Hypothalamus (tissue), 51 donors: ENCODE measurements at regions not wholly inside any gene's neighbourhood (a gene's known extent, or its start where the extent isn't known, plus 50 kb on each side); places are given as distances from the start of the nearest gene placed in this dataset.
A peak's percentile ranks its signal among the peaks of the same experiment; 100 is the strongest.
"Not testable (repeated sequence)": the region's sequence is repeated elsewhere in the genome, so short reads cannot be mapped to it uniquely, and the experiment has no call there.

Experiments used
- DNase-seq, 51 donors: peaks; one replicate each; lab custom pipeline; 2025; lab: John Stamatoyannopoulos, UW

- DNase-seq: not testable (repeated sequence)
Observed at GRCh38 chr7:32765649-32766251, 125.8 kb downstream of the KBTBD2 start.

GRCh38 chr7:32765185-32765584 lies 126.4 kb downstream of the KBTBD2 start:
- no peak for DNase-seq

DNA sequence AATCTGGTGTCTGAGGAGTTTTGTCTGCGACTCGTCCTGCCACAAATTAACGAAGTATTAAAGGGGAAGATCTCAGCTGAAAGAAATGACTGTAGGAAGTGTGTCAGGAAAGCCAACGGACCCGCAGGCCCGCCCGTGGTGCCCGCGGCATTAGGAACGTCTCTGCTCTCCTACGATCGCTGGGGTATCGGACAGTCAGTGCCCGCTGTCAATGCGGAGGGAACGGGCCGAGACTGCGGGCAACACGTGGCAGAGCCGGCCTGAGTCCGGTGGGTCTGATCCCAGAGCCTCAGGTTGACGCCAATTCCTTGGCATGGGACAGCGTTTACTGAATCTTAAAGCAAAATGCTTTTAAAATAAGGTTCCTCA lies 128.7 kb downstream of the KBTBD2 start:
- DNase-seq: no peak

DNA sequence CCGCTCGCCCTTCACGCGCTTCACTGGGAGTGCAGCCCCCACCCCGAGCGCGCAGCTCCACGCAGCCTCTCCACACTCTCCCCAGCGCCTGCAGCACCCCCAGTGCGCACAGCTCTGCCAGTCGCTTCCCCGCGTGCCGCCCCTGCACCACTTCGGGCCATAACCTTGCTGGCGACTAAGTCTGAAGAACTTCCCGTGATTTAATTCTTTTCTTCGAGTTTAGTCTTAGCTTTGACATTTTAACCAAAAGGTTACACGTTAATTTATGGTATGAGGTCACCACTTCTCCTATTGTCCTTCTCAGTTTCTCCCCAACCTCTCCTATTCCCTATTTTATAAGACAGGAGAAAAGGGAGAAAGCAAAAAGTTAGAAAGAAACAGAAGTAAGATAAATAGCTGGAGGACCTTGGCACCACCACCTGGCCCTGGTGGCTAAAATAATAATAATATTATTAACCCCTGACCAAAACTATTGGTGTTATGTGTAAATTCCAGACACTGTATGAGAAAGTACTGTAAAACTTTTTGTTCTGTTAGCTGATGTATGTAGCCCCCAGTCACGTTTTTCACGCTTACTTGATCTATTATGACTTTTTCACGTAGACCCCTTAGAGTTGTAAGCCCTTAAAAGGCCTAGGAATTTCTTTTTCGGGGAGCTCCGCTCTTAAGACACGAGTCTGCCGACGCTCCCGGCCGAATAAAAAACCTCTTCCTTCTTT lies 129.2 kb downstream of the KBTBD2 start:
- not testable (repeated sequence) for DNase-seq

DNA sequence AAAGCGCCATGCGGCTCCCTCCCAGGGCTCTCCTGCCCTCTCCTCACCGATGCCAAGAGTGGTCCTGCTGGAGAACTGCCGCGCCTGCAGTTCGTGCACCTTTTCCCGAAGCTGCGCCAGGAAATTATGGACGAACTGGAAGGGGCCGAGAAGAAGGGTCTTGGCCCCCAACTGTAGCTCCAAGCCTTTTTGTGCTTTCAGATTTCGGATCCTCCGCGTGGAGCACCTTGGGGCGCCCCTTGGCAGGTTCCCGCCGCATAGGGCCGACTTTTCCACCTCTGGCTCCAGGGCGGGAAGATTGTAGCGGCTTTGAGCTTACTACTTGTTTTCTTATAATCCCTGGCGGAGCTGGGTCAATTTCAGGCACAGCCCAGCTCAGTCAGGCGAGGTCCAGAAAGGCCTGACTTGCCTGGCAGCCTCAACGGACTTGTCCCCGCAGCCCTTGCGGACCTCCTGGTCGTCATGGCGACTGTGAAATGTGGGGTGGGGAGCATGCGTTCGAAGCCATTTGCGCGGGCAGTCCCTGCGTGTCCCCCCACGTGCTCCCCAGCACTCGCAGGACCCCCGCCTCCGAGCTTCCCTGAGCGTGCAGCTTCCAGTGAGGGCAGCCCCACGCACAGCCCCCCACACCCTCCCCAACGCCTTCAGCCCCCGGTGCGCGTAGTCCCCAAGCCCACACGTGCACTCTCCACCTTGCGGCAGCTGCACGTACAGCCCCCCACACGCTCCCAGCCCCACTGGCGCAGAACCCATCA lies 129.9 kb downstream of the KBTBD2 start:
- DNase-seq: peak in 4 of 51 donors; percentile 3 to 23 (median 12)

GRCh38 chr7:32760755-32761154 lies 130.8 kb downstream of the KBTBD2 start:
- DNase-seq: not testable (repeated sequence)

GRCh38 chr7:32759859-32760258 lies 131.7 kb downstream of the KBTBD2 start:
- not testable (repeated sequence) for DNase-seq

- DNase-seq: not testable (repeated sequence)
Observed at GRCh38 chr7:32753872-32754271, 137.7 kb downstream of the KBTBD2 start.

- DNase-seq: not testable (repeated sequence)
Observed at GRCh38 chr7:32748337-32748736, 143.2 kb downstream of the KBTBD2 start.

DNA sequence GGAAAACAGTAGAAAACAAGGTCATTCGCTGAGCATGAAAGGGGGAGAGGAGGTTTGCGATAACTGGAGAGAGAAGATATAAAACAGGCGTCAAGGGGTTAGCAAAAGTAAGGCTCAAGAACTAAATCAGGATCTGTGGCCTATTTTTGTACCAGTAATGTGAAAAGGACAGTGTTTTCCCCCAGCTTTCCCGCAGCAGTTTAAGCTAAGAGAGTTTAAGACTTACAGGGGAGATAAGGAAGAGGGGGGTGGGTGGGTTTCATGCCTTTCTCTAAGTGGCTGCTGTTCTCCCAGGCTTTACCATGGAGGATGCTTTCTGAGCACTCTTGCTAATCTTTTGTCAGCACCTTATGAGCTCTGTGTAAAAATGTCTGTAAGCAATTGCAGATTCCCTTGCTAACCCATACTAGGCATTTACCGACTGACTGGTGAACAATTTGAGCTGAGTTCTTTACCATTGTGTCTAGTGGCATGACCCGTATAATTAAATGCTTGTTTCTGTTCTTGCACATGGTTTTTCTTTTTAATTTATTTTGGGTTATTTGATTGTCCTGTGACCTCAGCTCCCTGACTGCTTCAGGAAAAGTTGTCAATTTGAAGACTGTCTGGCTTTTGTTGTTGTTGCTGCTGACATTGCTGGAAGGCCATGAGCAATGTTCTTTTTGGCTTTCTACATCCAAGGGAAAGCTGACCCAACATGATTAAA lies 144.0 kb downstream of the KBTBD2 start:
- not testable (repeated sequence) for DNase-seq

DNA sequence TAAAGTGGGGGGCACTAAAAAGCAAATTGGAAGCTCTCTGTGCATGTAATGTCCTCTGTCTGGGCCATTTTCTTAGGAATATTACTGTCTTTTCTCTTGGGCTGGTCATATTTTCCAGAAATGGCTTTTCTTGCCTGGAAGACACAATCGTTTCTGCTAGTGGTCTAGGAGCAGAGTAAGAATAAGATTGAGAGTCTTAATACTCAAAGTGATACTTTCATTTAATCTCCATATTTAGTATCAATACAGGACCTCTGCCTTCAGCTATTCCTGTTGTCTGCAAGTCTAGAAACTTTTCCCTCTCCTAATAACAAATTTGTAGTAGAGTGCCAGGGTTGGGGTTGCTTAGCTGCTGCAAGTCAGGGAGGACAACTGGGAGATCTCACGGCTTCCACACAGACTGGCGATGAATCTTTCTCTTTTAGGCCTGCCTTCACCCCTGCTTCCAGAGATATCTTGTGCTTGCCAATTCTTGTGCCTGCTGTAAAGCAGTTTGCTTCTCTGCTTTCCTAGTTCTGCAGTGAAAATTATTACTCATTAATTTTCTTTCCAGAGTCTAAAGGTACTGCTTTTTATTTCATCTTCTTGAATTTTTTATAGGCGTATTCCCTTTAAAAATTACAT lies 149.6 kb downstream of the KBTBD2 start:
- DNase-seq: peak in 1 of 51 donors; percentile 3

DNA sequence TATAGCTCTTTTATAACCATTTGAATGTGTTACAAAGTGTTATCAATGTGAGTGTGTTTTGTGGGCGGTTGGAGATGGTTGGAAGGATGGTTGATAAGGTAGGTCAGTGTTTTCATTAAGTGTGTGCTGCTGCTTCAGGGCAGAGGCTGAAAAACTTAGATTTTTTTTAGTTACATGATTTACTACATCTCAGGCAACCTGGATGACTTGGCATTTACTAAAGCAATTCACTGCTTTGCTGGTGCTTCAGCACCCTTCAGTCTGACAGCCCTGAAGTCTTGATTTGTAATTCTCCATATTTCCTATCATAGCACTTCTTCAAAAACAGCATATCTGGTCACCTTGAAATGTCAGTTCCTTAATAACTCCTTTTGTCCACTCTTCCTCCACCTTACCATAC lies 151.8 kb downstream of the KBTBD2 start:
- not testable (repeated sequence) for DNase-seq

DNA sequence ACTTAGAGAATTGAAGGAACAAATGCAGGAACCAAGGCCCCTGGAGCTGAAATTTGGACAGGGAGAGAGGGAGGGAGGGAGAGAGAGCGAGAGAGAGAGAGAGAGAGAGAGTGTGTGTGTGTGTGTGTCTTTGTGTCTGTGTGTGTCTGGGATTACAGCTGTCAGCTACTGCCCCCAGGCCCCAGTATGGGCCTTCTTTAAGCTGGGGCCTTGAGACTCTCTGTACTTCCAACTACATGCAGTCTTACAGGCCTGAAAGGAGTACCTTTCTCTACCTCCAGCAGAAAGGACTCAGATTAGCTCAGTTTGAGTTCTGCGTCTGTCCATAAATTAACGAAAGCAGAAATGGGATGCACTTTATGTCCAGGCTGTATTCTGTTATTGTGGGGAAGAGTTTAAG lies 153.2 kb downstream of the KBTBD2 start:
- DNase-seq: not testable (repeated sequence)

DNA sequence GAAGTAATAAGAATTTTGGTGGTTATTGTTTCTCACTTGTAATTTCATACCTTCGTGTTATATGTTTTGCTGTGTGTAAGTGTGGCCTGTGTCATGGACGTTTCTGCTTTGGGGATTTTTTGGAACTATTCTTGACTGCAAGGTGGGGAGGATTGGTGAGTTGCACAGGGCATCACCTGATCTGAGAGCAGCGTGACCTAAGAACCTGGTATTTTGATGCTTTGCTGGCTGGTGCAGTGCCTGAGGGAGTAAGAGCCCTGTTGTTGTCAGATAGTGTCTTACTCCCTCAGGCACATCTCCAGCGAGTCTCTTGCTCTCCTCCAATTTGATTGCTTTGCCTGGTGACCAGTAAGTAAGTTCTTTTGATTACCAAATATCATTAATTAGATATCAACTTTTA lies 158.8 kb downstream of the KBTBD2 start:
- DNase-seq: not testable (repeated sequence)

- DNase-seq: not testable (repeated sequence)
Observed at GRCh38 chr7:32729335-32729675, 162.3 kb downstream of the KBTBD2 start.

DNA sequence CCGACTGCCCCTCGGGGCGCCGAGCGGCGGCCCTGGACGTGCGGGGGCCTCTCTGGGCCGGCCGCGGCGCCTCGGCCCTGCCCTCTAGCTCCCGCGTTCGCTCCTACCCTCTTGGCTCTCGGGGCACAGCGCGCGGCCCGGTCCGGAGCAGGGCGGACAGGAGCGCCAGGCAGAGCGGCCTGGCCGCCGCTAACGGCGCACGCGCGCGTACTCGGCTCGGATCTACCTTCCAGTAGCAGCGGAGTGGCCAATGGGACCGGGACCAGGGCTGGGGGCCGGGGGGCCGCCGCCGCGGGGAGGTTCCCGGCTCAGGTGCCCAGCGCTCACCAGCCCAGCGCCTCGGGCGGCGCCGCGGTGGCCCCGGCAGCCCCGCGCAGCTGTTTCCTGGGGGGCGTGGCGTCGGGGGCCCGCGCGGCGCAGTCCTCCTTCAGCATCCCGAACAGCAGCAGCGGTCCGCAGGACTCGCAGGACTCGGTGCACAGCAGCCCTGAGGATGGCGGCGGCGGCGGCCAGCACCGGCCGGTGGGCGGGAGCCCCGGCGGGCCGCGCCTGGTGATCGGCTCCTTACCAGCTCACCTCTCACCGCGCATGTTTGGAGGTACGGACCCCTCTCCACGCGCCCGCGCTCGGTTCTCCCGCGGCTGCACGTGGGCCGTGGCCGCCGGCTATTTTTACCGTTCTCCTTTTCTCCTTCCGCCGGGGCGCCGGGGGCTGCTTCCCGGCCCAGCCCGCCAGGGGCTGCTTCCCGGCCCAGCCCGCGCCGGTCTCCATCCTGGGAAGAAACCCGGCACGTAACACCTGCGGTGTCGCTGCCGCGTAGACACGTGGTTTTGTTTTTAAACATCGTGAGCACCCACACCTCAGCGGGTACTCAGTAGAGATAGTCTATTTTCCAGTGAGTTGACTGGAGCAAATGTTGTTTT lies 162.9 kb downstream of the KBTBD2 start:
- peak in 44 of 51 donors; percentile 13 to 76 (median 49) for DNase-seq

- peak in 44 of 51 donors; percentile 5 to 68 (median 37) for DNase-seq
Observed at GRCh38 chr7:32727483-32728411, 163.8 kb downstream of the KBTBD2 start.

DNA sequence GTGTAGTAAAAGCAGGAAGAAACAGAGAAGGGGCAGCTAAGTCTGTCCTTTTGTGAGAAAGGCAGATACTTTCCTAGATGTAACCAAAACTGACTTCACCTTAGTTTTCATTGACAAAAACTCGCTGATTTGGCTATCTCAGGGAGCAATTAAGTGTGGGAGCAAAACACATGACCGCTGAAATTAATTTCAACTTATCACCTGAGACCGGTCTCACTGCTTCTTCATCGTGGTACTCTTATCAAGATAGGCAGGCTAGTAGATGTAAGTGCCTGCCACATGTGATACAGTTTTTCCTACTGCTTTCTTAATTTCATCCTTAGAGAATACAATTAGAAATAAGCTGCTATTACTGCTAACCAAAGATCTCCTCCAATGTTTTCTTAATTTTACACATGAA lies 168.7 kb downstream of the KBTBD2 start:
- not testable (repeated sequence) for DNase-seq
